ENCODE measurements at regions not wholly inside any gene's neighbourhood (a gene's known extent, or its start where the extent isn't known, plus 50 kb on each side); places are given as distances from the start of the nearest gene placed in this dataset.

GRCh38 chr6:18598551-18599264 is 211.6 kb downstream of the RNF144B start:
- TF ChIP-seq SPI1 (IDR thresholded peaks at IDR 0.05; ENCODE audit: low read depth, low read length) (no peak), POLR2A (IDR thresholded peaks at IDR 0.05; ENCODE audit: low read depth, low read length) (no peak), TAF1 (IDR thresholded peaks at IDR 0.05; ENCODE audit: low read depth, low read length) (no peak), POLR2AphosphoS5 (IDR thresholded peaks at IDR 0.05; ENCODE audit: low read depth, low read length) (no peak), POU2F2 (IDR thresholded peaks at IDR 0.05; ENCODE audit: low read depth, low read length) (no peak), PAX5 (IDR thresholded peaks at IDR 0.05; ENCODE audit: insufficient read depth, low read length, severe bottlenecking) (no peak)
